ENCODE measurements at regions not wholly inside any gene's neighbourhood (a gene's known extent, or its start where the extent isn't known, plus 50 kb on each side); places are given as distances from the start of the nearest gene placed in this dataset.

DNA sequence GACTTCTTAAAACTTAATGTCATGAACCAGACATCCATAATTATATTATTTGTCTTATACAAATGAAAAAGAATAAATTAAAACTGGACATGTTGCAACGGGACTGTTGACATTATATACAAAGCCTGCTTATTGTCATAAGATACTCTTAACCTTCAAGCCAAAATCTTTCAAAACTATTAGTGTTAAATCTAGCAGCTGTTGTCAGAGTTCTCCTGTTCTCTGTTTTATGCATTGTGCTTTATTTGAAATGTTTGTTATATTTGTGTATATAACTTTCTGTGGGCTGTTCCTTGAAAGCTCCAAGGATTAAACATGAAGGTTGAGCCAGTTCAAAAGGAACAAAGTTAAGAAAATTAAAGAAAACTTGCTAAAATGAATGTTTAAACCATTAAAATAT, 335.5 kb upstream of the NT5C1B start:
- Histone ChIP-seq H3K9me3 (no peaks in the 10 kb centered on the region), H3K27me3 (no peaks in the 10 kb centered on the region), H3K36me3 (no peaks in the 10 kb centered on the region), H3K4me1 (no peaks in the 10 kb centered on the region), H3K4me3 (no peak overlapping the region), H3K27ac (no peak overlapping the region)
- TF ChIP-seq EP300 (IDR thresholded peaks at IDR 0.05) (no peak), POLR2AphosphoS5 (IDR thresholded peaks at IDR 0.05) (no peak), POLR2A (IDR thresholded peaks at IDR 0.05) (no peak)
- TF ChIP-seq, protein P1, sequence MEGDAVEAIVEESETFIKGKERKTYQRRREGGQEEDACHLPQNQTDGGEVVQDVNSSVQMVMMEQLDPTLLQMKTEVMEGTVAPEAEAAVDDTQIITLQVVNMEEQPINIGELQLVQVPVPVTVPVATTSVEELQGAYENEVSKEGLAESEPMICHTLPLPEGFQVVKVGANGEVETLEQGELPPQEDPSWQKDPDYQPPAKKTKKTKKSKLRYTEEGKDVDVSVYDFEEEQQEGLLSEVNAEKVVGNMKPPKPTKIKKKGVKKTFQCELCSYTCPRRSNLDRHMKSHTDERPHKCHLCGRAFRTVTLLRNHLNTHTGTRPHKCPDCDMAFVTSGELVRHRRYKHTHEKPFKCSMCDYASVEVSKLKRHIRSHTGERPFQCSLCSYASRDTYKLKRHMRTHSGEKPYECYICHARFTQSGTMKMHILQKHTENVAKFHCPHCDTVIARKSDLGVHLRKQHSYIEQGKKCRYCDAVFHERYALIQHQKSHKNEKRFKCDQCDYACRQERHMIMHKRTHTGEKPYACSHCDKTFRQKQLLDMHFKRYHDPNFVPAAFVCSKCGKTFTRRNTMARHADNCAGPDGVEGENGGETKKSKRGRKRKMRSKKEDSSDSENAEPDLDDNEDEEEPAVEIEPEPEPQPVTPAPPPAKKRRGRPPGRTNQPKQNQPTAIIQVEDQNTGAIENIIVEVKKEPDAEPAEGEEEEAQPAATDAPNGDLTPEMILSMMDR (IDR thresholded peaks at IDR 0.05), result no peak
- WGBS, result 59% methylated on average over 1 of the region's 1 CpG
- no peak for DNase-seq (ENCODE audit: low spot score in 2 of 2)

DNA sequence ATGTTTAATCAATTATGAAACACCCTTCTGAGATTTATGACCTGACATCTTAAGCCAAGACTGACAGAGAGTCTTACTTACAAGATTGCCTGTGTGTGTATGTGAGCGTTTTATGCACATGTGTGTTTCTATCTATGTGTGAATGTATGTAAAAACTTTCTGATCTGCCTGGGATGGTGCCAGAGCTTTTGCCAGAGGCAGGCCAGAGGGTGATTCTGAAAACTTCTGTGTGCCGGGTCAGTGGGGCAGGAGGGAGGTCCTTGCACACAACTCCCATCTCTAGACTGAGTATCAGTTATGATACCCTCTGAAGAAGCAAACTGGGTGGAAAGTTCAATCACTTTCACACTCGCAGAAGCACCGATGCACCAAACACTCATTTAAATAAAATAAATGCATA, 335.0 kb upstream of the NT5C1B start:
- no peak overlapping the region for H3K27ac ChIP-seq
- DNase-seq (ENCODE audit: low spot score in 2 of 2), result no peak
- no peaks in the 10 kb centered on the region for H3K27me3 ChIP-seq
- no peaks in the 10 kb centered on the region for H3K36me3 ChIP-seq
- H3K9me3 ChIP-seq, result no peaks in the 10 kb centered on the region
- no peak overlapping the region for H3K4me3 ChIP-seq
- TF ChIP-seq, protein P1 (IDR thresholded peaks at IDR 0.05), result no peak
- TF ChIP-seq EP300 (IDR thresholded peaks at IDR 0.05), result no peak
- WGBS, result 87% methylated on average over 4 of the region's 4 CpGs
- H3K4me1 ChIP-seq, result no peaks in the 10 kb centered on the region

DNA sequence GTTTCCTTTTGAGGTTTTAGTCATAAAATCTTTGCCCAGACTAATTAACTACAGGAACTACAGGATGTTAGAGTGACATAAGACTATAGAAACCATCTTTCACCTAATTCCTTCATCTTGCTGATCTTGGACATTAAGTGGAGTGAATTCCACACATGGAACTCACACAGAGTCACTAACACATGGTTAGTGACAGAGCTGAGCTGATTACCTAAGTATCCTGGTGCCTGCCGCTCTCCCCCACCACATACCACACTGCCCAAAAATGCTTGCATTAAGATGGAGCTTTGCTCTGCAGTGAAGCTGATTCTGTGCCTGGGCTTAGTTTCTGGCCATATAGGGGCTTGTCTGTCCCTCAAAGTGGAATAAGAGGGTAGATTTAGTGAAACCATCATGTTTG, 332.9 kb upstream of the NT5C1B start:
- H3K9me3 ChIP-seq, result no peaks in the 10 kb centered on the region
- no peaks in the 10 kb centered on the region for H3K27me3 ChIP-seq
- H3K4me3 ChIP-seq, result no peak overlapping the region
- no peaks in the 10 kb centered on the region for H3K4me1 ChIP-seq
- TF ChIP-seq POLR2AphosphoS5 (IDR thresholded peaks at IDR 0.05), result no peak
- TF ChIP-seq POLR2A (IDR thresholded peaks at IDR 0.05), result no peak
- TF ChIP-seq, protein P1 (IDR thresholded peaks at IDR 0.05), result no peak
- TF ChIP-seq EP300 (IDR thresholded peaks at IDR 0.05), result no peak
- DNase-seq (ENCODE audit: low spot score in 2 of 2), result no peak
- H3K27ac ChIP-seq, result no peak overlapping the region
- H3K36me3 ChIP-seq, result no peaks in the 10 kb centered on the region
- WGBS, result 100% methylated on average over 1 of the region's 1 CpG

DNA sequence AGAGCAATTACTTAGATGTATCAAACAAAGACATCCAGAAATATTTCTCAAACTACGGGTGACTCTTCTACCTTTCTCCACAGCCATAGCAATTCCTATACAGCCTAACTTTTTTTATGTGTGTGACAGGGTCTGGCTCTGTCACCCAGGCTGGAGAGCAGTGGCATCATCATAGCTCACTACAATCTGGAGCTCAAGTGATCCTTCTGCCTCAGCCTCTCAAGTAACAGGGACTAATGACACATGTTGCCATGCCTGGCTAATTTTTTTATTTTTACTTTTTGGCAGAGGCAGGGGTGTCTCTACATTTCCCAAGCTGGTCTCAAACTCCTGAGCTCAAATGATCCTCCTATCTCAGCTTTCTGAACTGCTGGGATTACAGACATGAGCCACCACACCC, 328.9 kb upstream of the NT5C1B start:
- Histone ChIP-seq H3K36me3 (no peaks in the 10 kb centered on the region), H3K4me3 (no peak overlapping the region), H3K27me3 (no peaks in the 10 kb centered on the region), H3K4me1 (no peaks in the 10 kb centered on the region), H3K27ac (no peak overlapping the region), H3K9me3 (no peaks in the 10 kb centered on the region)
- WGBS, result 51% methylated on average over 1 of the region's 1 CpG
- TF ChIP-seq EP300 (IDR thresholded peaks at IDR 0.05), result no peak
- no peak for TF ChIP-seq POLR2A (IDR thresholded peaks at IDR 0.05)
- TF ChIP-seq, protein P1 (IDR thresholded peaks at IDR 0.05), result no peak
- no peak for TF ChIP-seq POLR2AphosphoS5 (IDR thresholded peaks at IDR 0.05)
- DNase-seq (ENCODE audit: low spot score in 2 of 2), result no peak

DNA sequence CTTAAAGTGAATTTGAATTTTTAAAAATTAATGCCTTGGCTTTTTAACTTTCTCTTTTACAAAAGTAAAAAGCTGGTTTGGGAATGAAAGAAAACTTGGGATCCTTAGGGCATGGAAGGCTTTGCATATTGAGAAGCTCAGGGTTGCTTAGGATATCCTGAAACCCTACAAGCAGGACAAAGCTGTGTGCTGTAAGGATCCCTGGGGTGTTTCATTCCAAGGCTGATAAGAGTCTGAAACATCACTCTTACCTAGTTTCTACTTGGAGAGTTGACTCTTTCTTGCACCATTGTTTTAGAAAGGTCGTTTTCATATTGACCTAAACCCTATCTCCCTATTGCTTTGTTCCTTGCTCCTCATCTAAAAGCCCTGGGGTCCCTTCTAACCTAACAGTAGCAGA, 325.9 kb upstream of the NT5C1B start:
- Histone ChIP-seq H3K36me3 (no peaks in the 10 kb centered on the region), H3K4me3 (no peak overlapping the region), H3K9me3 (no peaks in the 10 kb centered on the region), H3K4me1 (no peaks in the 10 kb centered on the region), H3K27ac (no peak overlapping the region), H3K27me3 (no peaks in the 10 kb centered on the region)
- 35% methylated on average over 1 of the region's 1 CpG for WGBS
- no peak for DNase-seq (ENCODE audit: low spot score in 2 of 2)
- TF ChIP-seq POLR2AphosphoS5 (IDR thresholded peaks at IDR 0.05) (no peak), EP300 (IDR thresholded peaks at IDR 0.05) (no peak), POLR2A (IDR thresholded peaks at IDR 0.05) (no peak)
- TF ChIP-seq, protein P1 (IDR thresholded peaks at IDR 0.05), result no peak

All from suprapubic skin (tissue), 4 donors.